Activated T-helper 1 cell treated with anti-CD3 and anti-CD28 coated beads, Interleukin-12 subunit alpha, Interleukin-12 subunit beta, Interleukin-2, Interleukin-4 antibody, amounts not matched to agents 30 ng/mL and 10 ng/mL and 1 ng/mL, durations not matched to agents 14 hours and 24 hours and 36 hours (primary cell): ENCODE measurements at regions not wholly inside any gene's neighbourhood (a gene's known extent, or its start where the extent isn't known, plus 50 kb on each side); places are given as distances from the start of the nearest gene placed in this dataset.

Experiments
- DNase-seq: peaks from one replicate; pipeline ENCODE4 v3.0.0; 2021; ENCODE audit warnings: low spot score
- H3K27ac Mint-ChIP-seq: one replicate; pipeline ENCODE4 v1.8.0; 2021; ENCODE audit warnings: mild to moderate bottlenecking, mixed read lengths
- H3K27me3 Mint-ChIP-seq: one replicate; pipeline ENCODE4 v1.8.0; 2022; ENCODE audit warnings: mild to moderate bottlenecking, moderate library complexity, mixed read lengths; ENCODE audit not compliant: insufficient read depth
- H3K36me3 Mint-ChIP-seq: one replicate; pipeline ENCODE4 v1.8.0; 2021; ENCODE audit warnings: low read depth, mixed read lengths
- H3K4me1 Mint-ChIP-seq: one replicate; pipeline ENCODE4 v1.8.0; 2021; ENCODE audit warnings: low read depth, mixed read lengths
- H3K4me3 Mint-ChIP-seq: one replicate; pipeline ENCODE4 v1.8.0; 2021; ENCODE audit warnings: mild to moderate bottlenecking, moderate library complexity, mixed read lengths
- H3K9me3 Mint-ChIP-seq: one replicate; pipeline ENCODE4 v1.8.0; 2021; ENCODE audit warnings: mixed read lengths
- intact Hi-C: fragments of 100-400 bp; cut with micrococcal nuclease; formaldehyde crosslinking; loops from one replicate; pipeline ENCODE4 v1.15.1; 2024

DNA sequence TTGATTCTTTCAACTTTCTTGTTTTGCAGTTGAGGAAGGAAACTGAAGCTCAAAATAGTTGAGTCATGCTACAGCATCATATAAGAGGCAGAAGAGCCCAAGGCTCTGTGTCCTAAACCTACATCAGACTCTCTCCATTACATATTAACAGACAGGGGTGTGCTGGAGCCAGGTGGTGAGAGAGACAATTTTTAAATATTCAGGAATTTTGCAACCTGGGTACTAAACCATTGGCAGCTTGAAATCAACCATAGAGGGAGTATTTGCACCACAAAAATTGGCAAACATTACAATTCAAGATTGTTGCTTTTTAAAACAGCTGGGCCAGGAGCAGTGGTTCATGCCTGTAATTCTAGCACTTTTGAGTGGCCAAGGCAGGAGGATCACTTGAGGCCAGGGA is 65.8 kb upstream of the SOX4 start:
- Mint-ChIP-seq H3K4me3 (no peak overlapping the region), H3K36me3 (no peaks in the 10 kb centered on the region), H3K4me1 (no peaks in the 10 kb centered on the region), H3K9me3 (no peaks in the 10 kb centered on the region), H3K27me3 (peaks cover 4% of the 10 kb centered on the region), H3K27ac (no peak overlapping the region)
- DNase-seq = no peak
- intact Hi-C loops = no loop called here

DNA sequence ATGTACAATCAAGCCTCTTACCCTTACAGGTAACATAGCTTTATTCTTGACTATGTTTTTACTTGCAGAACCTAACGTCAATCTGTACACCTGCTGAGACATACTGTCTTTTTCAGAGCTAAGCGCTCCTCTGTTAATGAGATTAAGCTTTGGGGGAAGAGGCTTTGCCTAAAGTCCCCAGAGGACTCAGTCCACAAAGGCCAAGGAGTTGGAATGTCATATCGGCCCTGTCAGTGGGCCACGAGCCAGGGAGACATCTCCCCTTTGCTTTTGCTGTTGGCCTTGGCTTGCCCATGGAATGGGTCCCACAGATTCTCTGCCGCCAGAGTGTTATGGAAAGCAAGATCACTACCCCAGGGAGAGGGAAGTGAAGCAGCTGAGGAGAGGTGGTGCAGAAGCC is 64.1 kb upstream of the SOX4 start:
- no peaks in the 10 kb centered on the region for H3K36me3 Mint-ChIP-seq
- no peak overlapping the region for H3K27ac Mint-ChIP-seq
- intact Hi-C loops = no loop called here
- H3K9me3 Mint-ChIP-seq = no peaks in the 10 kb centered on the region
- no peaks in the 10 kb centered on the region for H3K4me1 Mint-ChIP-seq
- no peak for DNase-seq
- H3K4me3 Mint-ChIP-seq = no peak overlapping the region
- H3K27me3 Mint-ChIP-seq = peaks cover 4% of the 10 kb centered on the region

DNA sequence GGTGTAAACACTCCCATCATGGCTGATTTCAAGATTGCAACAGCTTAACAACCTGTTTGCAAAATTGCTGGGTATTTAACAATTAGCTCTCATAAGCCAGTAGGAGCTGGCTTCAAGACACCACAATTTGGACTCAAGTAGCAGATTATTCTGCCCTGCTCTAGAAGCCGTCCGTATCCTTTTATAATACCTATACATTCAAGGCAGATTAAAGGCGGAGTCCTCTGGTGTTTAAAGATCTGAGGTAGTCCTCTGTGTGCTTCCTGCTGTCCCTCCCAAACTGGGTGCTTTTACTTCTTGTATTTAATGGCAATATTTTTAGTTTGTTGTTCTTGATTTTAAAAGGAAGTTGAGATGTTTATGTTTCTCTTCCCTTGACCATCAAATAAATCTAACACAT is 62.2 kb upstream of the SOX4 start:
- Mint-ChIP-seq H3K27me3 (peaks cover 4% of the 10 kb centered on the region), H3K36me3 (no peaks in the 10 kb centered on the region), H3K9me3 (no peaks in the 10 kb centered on the region), H3K4me1 (no peaks in the 10 kb centered on the region), H3K4me3 (no peak overlapping the region), H3K27ac (no peak overlapping the region)
- intact Hi-C loops = no loop called here
- DNase-seq = no peak

DNA sequence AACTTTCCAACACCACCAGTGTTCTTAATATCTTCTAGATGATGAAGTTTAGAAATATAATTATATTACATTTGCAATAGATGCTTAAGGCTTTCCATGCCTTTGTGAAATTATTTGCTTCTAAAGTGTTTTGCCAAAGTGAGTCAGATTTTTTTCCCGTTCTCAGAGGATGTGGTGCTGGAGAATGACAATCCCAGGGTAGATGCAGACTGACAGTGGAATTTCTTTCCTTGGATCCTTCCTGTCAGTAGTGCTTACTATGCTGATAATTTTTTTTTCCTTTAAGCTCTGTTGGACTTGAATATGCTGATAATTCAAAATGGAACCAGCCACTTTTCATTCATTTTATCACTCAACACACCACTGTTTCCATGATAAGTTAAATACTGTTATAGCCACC is 59.9 kb upstream of the SOX4 start:
- Mint-ChIP-seq H3K27me3 (peaks cover 4% of the 10 kb centered on the region), H3K4me1 (no peaks in the 10 kb centered on the region), H3K4me3 (no peak overlapping the region), H3K27ac (no peak overlapping the region), H3K9me3 (no peaks in the 10 kb centered on the region), H3K36me3 (no peaks in the 10 kb centered on the region)
- intact Hi-C loops = no loop called here
- no peak for DNase-seq

DNA sequence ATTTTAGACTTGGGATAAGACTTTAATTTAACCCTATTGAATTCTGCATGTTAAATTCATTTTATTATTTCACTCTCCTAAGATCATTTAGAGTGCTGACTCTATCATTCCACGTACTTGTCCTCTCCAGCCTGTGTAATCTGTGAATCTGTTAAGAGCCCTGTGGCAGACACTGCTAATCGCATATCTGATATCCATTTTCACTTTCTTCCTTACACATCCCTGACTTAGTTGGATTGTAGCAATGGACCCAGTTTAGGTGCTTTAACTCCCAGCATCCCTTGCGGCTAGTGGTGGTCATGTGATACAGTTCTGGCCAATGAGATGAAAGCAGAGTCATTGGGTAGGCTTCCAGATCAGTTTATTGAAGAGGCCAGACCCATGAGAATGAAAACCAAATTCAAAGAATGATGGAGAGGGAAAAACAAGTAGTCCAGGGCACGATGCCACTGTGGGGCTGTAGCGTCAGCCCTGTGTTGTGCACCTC is 57.2 kb upstream of the SOX4 start:
- intact Hi-C loops = no loop called here
- no peak overlapping the region for H3K27ac Mint-ChIP-seq
- no peaks in the 10 kb centered on the region for H3K27me3 Mint-ChIP-seq
- H3K9me3 Mint-ChIP-seq = no peaks in the 10 kb centered on the region
- H3K4me3 Mint-ChIP-seq = no peak overlapping the region
- no peak for DNase-seq
- H3K36me3 Mint-ChIP-seq = no peaks in the 10 kb centered on the region
- H3K4me1 Mint-ChIP-seq = no peaks in the 10 kb centered on the region

DNA sequence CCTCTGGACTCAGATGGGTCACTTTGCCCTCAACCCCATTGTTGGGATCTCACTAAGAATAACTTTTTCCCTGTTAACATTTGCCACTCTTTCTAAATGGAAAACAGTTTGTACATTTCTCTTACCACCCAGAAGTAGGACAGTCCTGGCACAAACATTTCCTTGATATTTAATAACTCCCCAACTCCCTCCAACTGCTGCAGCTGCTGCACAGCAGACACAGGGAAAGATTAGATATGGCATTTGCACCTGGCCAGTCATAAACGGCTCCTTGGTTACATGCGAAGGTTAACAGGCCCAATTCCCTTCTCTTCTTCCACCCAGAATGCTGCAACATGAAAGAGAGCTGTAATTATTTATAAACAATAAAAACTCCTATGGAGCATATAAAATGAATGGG is 55.9 kb upstream of the SOX4 start:
- intact Hi-C loops = no loop called here
- no peaks in the 10 kb centered on the region for H3K4me1 Mint-ChIP-seq
- H3K4me3 Mint-ChIP-seq = no peak overlapping the region
- H3K27ac Mint-ChIP-seq = no peak overlapping the region
- no peak for DNase-seq
- no peaks in the 10 kb centered on the region for H3K27me3 Mint-ChIP-seq
- H3K36me3 Mint-ChIP-seq = no peaks in the 10 kb centered on the region
- H3K9me3 Mint-ChIP-seq = no peaks in the 10 kb centered on the region

DNA sequence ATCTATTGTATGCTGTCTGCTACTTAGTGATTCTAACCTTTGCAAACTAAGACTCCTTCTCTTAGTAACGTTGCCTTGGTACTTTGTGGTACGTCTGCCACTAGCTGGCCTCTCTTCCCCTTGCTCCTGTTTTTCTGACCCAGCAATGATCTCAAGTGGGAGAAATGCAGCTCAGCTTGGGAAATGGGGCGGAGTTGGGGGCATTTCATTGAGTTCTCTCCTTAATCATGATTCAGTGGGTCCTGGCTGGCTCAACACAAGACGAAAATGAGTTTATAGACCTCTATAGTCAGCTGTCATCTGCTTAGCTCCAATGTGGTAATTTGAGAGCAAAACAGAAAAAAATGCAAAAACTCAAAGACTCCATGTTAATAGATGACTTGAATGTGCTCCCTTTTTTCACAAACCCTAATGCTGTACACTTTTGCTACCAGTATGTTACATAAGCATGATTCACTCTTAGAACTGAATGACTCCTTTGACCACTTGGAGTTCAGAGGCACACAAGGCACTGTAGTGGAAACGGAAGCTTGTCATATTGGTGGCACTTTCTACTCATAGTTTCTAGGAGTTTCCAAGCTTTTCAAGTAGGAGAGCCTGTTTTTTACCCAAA is 55.3 kb upstream of the SOX4 start:
- no peak for DNase-seq
- H3K4me3 Mint-ChIP-seq = no peak overlapping the region
- no peaks in the 10 kb centered on the region for H3K9me3 Mint-ChIP-seq
- no peak overlapping the region for H3K27ac Mint-ChIP-seq
- no peaks in the 10 kb centered on the region for H3K27me3 Mint-ChIP-seq
- intact Hi-C loops = no loop called here
- H3K4me1 Mint-ChIP-seq = no peaks in the 10 kb centered on the region
- H3K36me3 Mint-ChIP-seq = no peaks in the 10 kb centered on the region

DNA sequence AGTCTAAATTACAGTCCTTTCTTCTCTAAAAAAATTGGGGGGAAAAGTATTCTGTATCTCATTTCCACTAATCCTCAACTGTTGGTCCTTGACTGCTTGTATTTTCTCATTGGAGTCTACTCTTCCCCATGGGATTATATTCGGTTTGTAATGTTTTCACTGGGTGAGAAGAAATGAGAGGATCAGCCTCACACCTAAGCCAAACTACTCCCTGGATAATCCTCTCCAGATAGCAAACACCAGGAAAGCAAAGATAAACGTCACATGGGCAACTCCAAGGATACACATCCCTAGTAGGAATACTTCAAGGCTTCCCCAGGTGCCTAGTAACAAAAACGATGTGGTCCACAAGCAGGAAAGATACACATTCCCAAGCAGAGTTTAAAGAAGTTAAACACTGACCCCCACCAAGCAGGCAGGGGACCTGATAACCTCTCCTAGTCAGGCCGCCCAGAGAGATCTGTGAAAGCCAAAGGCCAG is 53.9 kb upstream of the SOX4 start:
- no peak overlapping the region for H3K27ac Mint-ChIP-seq
- H3K27me3 Mint-ChIP-seq = no peaks in the 10 kb centered on the region
- intact Hi-C loops = no loop called here

More for the DNA sequence above, 53.9 kb upstream of the SOX4 start:
- no peak overlapping the region for H3K4me3 Mint-ChIP-seq
- no peaks in the 10 kb centered on the region for H3K36me3 Mint-ChIP-seq
- H3K9me3 Mint-ChIP-seq = peaks cover 3% of the 10 kb centered on the region
- no peak for DNase-seq
- no peaks in the 10 kb centered on the region for H3K4me1 Mint-ChIP-seq
